ENCODE measurements at regions not wholly inside any gene's neighbourhood (a gene's known extent, or its start where the extent isn't known, plus 50 kb on each side); places are given as distances from the start of the nearest gene placed in this dataset.
A peak's percentile ranks its signal among the peaks of the same experiment; 100 is the strongest.

DNA sequence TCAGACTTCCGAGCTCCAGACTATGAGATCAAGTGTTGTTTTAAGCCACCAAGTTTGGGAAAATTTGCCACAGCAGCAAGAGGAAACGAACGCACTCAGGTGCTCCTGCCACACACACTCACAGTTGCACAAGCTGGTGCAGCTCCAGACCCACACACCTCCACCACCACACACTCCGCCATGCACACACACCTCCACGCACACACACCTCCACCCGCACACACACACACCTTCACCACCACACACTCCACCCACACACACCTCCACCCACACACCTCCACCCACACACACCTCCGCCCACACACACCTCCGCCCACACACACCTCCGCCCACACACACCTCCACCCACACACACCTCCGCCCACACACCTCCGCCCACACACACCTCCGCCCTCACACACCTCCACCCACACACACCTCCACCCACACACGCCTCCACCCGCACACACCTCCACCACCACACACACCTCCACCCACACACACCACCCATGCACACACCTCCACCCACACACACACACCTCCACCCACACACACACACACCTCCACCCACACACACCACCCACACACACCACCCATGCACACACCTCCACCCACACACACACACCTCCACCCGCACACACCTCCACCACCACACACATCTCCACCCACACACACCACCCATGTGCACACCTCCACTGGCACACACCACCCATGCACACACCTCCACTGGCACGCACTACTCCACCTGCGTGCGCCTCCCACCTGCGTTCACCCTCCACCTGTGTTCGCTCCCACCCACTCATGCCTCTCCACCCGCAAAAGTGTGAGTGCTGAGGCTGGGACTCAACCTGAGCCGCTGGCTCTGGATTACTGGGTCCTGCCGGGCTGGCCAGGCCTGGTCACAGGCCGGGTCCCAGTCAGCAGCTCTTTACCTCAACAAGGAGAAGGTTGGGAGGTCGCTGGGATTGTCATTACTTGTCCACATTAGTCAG is 175.6 kb downstream of the BMP7 start:
- DNase-seq: no peak

GRCh38 chr20:57091748-57092111 is 174.7 kb downstream of the BMP7 start:
- no peak for DNase-seq

GRCh38 chr20:57092112-57092899 is 174.1 kb downstream of the BMP7 start:
- DNase-seq: peak; percentile 81

GRCh38 chr20:57092900-57093530 is 173.4 kb downstream of the BMP7 start:
- DNase-seq: no peak

DNA sequence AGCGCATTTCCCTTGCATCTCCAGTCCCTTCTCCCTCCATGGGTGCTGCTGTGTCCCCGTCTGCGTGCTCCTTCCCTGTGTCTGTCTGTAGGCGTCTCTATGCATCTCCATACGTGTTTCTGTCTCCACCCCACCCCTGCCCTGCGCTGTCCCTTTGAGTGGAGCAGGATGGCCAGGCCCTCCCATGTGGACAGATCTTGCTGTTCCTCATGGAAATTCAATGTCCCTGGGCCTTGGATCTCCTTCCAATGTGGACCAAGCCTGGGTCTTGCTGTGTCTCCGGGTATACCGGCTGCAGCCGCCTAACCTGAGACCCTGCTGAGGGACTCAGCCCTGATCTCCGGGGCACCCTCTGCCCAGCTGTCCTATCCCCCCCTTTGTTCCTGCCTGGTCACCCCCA is 172.7 kb downstream of the BMP7 start:
- no peak for DNase-seq

- DNase-seq: no peak
These were observed 172.1 kb downstream of the BMP7 start for GRCh38 chr20:57094252-57094891.

GRCh38 chr20:57094991-57095390 is 171.4 kb downstream of the BMP7 start:
- DNase-seq: no peak

GRCh38 chr20:57095426-57095825 is 171.0 kb downstream of the BMP7 start:
- DNase-seq: no peak

DNA sequence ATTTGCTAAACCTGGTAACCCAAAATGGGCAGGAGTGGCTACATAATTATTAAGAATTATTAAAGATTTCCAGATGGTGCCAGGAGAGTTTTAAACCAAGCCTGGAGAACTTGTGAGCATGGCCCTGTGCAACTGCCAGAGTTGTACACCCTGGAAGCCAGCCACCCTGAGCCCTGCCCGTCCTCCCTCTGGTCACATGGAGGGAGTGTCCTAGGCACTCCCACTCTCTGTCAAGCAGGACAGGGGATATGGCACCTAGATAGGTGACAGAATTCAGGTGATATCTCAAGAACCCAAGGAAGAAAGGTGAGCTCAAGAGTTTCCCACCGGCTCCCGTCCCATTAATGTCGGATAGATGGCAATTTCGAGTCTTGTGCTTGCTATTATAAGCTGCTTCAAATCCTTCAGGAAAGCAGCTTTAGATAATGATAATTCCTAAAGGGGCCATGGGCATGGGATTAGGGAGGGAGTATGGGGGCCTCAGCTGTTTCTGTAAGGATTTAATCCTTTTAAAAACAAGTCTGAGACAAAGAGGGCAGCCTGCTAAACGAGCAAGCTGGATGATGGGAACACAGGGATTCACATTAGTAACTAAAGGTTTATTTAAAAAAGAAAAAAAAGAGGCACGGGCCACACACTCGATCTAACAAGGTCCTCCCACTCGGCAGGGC is 169.1 kb downstream of the BMP7 start:
- DNase-seq: no peak

DNA sequence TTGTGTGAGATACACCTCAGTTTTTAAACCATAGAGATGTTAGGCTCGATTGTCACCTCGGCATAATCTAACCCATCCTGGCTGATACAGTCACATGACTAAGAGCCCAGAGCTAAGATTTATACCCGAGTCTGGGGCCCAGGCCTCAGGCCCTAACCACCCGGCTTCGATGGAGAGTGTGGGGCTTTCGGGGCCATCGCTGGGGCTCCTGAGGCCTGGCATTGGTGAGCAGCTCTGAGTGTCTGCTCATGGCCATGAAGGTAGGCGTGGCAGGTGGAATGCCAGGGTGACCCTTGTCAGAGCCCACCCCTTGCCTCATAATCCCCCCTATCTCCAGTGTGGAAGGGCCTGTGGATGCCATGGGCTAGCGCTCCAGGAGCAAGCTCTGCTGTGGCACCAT is 164.3 kb downstream of the BMP7 start:
- no peak for DNase-seq

GRCh38 chr20:57102566-57102965 is 163.9 kb downstream of the BMP7 start:
- DNase-seq: no peak

DNA sequence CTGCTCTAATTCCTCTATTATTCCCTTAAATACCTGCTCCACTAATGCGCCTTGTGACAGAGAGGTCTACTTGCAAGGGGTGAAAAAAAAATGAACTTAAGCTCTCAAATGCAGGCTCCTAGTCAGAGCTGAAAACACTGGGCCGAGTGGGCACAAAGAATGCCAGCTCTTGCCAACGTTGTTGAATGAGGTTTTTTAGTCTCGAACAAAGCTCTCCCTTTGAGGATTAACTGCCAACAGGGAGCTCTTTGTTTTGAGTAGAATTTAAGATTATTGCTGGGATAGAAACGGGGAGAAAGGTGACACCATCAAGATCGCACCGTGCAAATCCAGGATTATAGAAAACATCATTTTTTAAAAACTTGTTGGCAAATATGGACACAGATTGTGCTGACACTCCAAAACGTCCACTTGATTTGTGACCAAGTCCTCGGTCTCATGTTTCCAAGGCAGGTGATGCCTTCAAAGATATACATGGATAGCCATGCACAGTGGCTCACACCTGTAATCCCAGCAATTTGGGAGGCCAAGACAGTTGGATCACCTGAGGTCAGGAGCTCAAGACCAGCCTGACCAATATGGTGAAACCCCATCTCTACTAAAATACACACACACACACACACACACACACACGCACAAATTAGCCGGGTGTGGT is 163.2 kb downstream of the BMP7 start:
- no peak for DNase-seq

DNA sequence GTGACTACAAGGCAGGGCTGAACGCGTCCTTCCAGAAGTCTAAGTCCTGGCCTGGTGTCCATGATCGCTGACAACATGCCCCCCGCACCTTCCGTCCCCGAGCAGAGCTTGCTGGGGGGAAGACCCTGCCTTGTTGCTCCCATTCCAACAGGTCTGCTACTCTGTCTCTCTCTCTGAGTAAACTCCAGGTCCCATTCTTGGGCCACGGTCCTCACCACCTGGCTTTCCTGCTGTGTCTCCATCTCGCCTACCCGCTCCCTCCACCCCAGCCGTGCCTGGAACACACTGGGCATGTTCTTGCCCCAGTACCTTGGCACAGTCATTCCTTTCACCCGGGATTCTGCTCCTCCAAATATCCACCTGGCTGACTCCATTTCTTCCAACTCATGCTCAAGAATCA is 162.3 kb downstream of the BMP7 start:
- no peak for DNase-seq

DNA sequence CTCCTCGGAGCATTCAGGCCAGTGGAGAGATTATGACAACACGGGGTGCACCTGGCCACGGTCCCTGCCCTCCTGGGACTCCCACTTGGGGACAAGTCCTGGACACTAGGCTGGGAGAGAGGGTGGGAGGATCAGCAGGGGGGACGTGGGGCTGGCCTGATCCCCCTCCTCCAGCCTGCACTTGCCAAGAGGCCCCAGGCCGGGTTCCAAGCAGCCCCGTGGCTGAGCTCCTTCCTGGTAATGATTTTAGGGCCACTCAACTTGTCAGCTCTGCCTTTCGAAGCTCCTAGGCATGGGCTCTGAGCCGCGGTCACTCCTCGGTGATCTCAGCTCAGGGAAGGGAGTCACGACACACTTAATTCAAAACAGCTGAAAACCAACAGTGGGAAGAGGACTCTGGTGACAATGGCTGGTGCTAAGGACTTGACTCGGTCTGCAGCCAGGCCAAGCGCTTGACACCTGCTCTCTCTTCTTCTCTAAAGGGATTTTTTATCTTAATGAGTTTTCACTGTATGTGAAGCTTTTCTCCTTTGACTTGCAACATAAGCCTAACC is 161.7 kb downstream of the BMP7 start:
- DNase-seq: no peak

GRCh38 chr20:57106030-57106682 is 160.3 kb downstream of the BMP7 start:
- DNase-seq: no peak

- DNase-seq: no peak
These were observed 159.7 kb downstream of the BMP7 start for GRCh38 chr20:57106692-57107091.

GRCh38 chr20:57107208-57107607 is 159.2 kb downstream of the BMP7 start:
- DNase-seq: no peak

DNA sequence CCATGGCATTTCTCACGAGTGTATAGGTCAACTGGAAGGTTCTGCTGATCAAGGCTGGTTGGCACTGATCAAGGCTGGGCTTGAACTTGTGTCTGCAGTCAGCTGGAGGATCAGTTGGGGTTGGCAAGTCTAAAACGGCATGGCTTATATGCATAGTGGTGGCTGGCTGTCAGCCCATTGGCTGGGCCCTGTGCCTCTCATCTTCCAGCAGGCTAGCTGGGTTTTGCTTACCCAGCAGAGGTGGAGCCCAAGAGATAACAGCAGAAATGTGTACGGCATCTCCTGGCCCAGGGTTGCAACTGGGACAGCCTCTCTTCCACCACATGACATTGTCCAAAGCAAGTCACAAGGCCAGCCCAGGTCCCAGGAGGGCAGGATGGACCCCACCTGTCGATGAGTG is 158.2 kb downstream of the BMP7 start:
- DNase-seq: no peak

DNA sequence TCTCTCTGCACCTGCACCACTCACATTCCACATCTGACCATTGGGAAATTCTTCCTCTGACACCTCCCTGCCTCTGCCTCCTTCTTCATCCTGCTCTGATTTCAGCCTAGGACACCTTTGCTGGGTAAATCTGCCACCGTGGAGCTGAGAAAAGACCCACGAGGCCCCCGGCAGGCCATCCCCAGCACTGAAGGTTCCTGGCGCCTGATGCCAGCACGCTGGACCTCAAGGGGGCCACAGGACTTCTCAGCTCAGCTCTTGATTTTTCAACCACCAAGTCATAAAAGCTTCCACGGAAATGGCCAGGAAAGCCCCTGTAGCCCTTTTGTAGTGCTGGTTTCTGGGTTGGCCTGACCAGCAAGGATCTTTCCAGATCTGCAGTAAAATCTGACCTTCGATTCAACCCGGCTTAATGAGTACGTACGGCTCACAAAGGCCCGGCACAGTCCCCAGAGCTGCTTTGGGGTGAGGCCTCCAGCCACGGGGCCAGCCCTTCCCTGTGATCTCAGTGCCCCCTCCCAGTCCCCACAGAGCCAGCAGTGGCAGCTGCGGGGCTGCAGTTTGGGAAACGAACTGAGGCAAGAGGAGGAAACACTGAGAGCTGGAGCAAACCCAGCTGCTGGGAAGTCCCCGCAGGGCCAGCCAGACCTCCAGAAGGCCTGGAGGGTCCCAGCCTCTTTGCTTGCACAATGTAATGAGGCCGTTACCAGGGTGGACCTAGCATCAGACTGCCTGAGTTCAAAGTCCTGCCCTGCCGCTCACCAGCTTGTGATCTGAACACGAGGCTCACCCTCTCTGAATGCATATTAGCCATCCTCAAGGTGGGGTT is 157.5 kb downstream of the BMP7 start:
- DNase-seq: no peak

DNA sequence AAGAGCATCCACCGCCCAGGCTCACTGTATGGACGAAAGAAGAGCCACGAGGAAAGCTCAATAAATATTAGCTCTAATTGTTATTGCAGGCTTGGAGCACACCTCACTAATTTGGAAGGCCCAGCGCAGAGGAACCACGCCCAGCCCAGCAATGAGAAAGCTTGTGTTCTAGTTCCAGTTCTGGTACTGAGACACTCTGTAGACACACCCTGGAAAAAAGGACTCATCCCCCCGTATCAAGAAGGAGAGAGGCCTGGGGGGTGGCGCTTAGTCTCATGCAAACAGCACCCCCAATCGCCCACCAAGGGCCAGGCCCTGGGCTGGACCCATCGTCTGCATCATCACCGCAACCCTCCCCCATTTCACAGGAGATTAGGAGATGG is 156.9 kb downstream of the BMP7 start:
- DNase-seq: no peak
